Brain microvascular endothelial cell (primary cell): ENCODE measurements at regions not wholly inside any gene's neighbourhood (a gene's known extent, or its start where the extent isn't known, plus 50 kb on each side); places are given as distances from the start of the nearest gene placed in this dataset.

Experiments used
- DNase-seq: peaks from one replicate; pipeline ENCODE4 v3.0.0-alpha.2; 2020
- H3K27ac ChIP-seq: fragments of 250-450 bp; sonication (Bioruptor Pico); 2 replicates; pipeline ENCODE4 v1.5.1; 2020; ENCODE audit warnings: mild to moderate bottlenecking, moderate library complexity
- H3K27me3 ChIP-seq: fragments of 250-450 bp; sonication (Bioruptor Pico); replicated peaks from 2 replicates; pipeline ENCODE4 v1.5.1; 2020; ENCODE audit warnings: mild to moderate bottlenecking
- H3K36me3 ChIP-seq: fragments of 250-450 bp; sonication (Bioruptor Pico); replicated peaks from 2 replicates; pipeline ENCODE4 v1.5.1; 2020; ENCODE audit warnings: mild to moderate bottlenecking
- H3K4me3 ChIP-seq: 2 replicates; pipeline ENCODE4 v1.5.1; 2011; ENCODE audit warnings: low read depth, mild to moderate bottlenecking, control low read depth, low read length, moderate library complexity
- in situ Hi-C: cut with HindIII; loops from 2 replicates; pipeline ENCODE4 v1.10.0; 2017; ENCODE audit warnings: low sequenced_read_pairs, low pct_ligation_motif_present
- TF ChIP-seq, protein P1 (sequence below): IDR thresholded peaks from 2 replicates; pipeline ENCODE4 v1.5.1; 2011; ENCODE audit warnings: low read depth, mild to moderate bottlenecking, moderate library complexity, low read length, control low read depth, inconsistent platforms; ENCODE audit errors: missing control alignments

DNA sequence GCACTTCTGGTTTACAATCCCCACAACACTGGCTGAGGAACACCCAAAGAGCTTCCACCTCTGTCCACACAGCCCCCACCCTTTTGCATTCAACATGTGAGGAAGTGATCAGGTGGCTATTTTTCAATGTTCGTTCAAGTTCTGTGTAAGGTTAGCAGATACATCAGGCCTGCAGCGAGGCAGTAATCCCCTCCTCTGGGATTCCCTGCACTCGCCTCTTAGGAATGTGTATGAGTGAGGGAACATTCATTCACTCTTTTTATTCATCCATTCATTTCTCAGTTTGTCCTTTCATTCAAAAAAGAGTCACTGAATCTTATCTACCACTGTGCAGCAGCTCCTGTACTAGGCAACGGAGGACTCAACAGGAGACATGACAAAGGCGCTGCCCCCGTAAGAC lies 236.4 kb upstream of the PRDM1 start:
- no peak for DNase-seq
- Histone ChIP-seq H3K27me3 (no peaks in the 10 kb centered on the region), H3K4me3 (no peak overlapping the region), H3K36me3 (no peaks in the 10 kb centered on the region), H3K27ac (no peak overlapping the region)
- in situ Hi-C loops: no loop called here
- TF ChIP-seq, protein P1, sequence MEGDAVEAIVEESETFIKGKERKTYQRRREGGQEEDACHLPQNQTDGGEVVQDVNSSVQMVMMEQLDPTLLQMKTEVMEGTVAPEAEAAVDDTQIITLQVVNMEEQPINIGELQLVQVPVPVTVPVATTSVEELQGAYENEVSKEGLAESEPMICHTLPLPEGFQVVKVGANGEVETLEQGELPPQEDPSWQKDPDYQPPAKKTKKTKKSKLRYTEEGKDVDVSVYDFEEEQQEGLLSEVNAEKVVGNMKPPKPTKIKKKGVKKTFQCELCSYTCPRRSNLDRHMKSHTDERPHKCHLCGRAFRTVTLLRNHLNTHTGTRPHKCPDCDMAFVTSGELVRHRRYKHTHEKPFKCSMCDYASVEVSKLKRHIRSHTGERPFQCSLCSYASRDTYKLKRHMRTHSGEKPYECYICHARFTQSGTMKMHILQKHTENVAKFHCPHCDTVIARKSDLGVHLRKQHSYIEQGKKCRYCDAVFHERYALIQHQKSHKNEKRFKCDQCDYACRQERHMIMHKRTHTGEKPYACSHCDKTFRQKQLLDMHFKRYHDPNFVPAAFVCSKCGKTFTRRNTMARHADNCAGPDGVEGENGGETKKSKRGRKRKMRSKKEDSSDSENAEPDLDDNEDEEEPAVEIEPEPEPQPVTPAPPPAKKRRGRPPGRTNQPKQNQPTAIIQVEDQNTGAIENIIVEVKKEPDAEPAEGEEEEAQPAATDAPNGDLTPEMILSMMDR: no peak

DNA sequence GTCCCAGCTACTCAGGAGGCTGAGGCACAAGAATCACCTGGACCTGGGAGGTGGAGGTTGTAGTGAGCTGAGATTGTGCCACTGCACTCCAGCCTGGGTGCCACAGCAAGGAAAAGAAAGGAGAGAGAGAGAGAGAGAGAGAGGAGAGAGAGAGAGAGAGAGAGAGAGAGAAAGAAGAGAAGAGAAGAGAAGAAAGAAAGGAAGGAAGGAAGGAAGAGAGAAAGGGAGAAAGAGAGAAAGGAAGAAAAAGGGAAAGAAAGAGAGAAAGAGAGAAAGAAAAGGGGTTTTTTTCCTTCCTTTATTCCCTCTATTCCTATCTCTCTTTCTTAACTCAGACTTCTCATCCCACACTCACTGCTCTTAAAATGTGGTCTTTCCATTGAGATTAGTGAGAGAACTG lies 238.7 kb upstream of the PRDM1 start:
- H3K4me3 ChIP-seq: no peak overlapping the region
- no peak for DNase-seq
- H3K36me3 ChIP-seq: no peaks in the 10 kb centered on the region
- TF ChIP-seq, protein P1: no peak
- H3K27ac ChIP-seq: no peak overlapping the region
- in situ Hi-C loops: no loop called here
- H3K27me3 ChIP-seq: no peaks in the 10 kb centered on the region

DNA sequence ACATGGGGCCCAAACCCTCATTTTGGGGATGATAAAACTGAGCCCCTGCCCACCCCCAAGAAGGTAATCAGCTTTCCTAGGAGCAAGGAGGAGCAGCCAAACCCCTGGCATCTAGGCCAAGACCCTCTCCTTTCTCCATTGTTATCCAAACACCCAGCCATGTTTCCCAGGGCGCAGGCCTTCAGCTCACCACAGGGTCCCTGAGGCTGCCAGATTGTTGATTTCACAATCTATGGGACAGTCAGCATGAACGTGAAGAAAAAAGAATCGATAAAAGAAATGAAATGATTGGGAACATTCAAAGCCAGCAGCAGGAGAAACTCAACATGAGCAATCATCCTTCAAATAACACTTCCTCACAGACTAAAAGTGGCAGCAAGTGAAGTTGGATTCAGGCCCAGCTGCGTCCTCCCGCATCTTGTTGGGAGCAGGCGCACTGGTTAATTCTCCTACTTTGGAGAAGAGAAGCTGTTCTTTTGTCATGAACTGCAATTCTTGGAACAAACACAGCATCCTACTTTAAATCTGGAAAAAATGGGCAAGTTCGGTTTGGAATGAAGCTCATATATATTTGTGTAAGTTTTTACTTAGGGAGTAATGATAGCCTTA lies 241.8 kb upstream of the PRDM1 start:
- TF ChIP-seq, protein P1: no peak
- in situ Hi-C loops: no loop called here
- DNase-seq: no peak
- no peak overlapping the region for H3K4me3 ChIP-seq
- no peak overlapping the region for H3K27ac ChIP-seq
- no peaks in the 10 kb centered on the region for H3K36me3 ChIP-seq
- no peaks in the 10 kb centered on the region for H3K27me3 ChIP-seq

DNA sequence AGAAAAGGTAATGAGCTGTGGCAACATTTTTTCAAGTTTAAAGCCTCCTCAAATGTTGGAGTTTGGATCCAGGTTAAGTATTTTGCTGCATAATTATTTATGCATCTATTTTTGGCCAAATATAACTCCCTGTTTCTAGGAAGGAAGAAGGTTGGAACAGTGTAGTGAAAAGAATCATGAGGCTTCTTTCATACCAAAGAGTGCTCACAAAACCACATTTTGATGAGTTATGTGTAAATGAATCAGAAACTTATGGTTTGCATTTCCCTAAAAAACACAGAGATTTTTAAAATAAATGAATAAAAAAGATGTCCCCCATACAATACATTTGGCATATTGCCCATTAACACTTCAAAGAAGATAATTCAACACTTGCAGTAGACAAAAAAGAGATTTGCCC lies 246.9 kb upstream of the PRDM1 start:
- TF ChIP-seq, protein P1: no peak
- Histone ChIP-seq H3K27me3 (no peaks in the 10 kb centered on the region), H3K27ac (no peak overlapping the region), H3K4me3 (no peak overlapping the region), H3K36me3 (no peaks in the 10 kb centered on the region)
- in situ Hi-C loops: no loop called here
- no peak for DNase-seq

DNA sequence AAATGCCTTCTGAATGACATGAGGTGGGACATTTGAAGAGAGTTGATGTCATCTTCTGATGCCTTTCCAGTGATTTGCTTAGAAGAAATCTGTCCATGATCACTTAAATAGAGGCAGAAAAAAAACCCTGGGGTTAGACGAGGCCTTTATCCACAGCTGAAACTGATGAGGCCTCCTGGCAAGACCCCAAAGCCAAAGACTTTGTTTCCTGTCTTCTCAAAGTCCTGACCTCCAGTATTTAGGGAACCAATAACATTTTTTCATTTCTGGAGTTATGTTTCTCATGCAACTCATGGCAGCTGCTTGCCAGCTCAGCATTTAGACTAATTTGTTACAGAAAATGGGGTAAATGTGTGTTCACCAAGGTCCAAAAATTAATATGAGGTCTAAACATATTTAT lies 248.0 kb upstream of the PRDM1 start:
- no peak overlapping the region for H3K27ac ChIP-seq
- H3K27me3 ChIP-seq: no peaks in the 10 kb centered on the region
- no peak overlapping the region for H3K4me3 ChIP-seq
- DNase-seq: no peak
- TF ChIP-seq, protein P1: no peak
- H3K36me3 ChIP-seq: no peaks in the 10 kb centered on the region
- in situ Hi-C loops: no loop called here

DNA sequence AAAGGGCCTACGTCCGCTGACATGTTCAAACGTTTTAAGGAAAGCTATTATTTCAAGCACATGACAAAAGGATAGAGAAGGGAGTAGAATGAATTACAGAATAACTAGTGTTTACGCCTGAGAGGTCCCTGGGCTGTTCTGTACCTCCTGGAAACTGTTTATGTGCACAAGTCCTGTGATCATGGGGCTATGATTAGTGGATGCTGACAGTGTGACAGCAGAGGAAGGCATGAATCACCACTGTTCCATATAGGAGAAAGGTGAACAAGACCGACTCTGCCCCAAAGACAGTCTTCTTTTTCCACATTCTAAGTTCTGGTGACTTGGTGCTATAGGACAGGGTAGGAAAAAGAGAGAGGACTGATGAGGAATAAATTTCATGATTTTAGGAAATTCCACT lies 249.2 kb upstream of the PRDM1 start:
- DNase-seq: no peak
- Histone ChIP-seq H3K4me3 (no peak overlapping the region), H3K27me3 (no peaks in the 10 kb centered on the region), H3K36me3 (no peaks in the 10 kb centered on the region), H3K27ac (no peak overlapping the region)
- TF ChIP-seq, protein P1: no peak
- in situ Hi-C loops: no loop called here
